A673 (cell line): ENCODE measurements at regions not wholly inside any gene's neighbourhood (a gene's known extent, or its start where the extent isn't known, plus 50 kb on each side); places are given as distances from the start of the nearest gene placed in this dataset.

Experiments used
- BruUV-seq: library from RNA; stranded (reverse); fragments of 400-500 nt; replicated peaks from 2 replicates; lab custom pipeline; 2021; lab: Mats Ljungman, UMichigan
- CTCF ChIA-PET: fragments of 300-600 bp; sonication (Branson Sonifier 250); formaldehyde crosslinking; loops from one replicate; lab custom pipeline; 2022; ENCODE audit warnings: antibody characterized with exemption; lab: Charles Lee
- POLR2A ChIA-PET: fragments of 300-600 bp; sonication (Branson Sonifier 250); formaldehyde crosslinking; loops from one replicate; lab custom pipeline; 2022; ENCODE audit warnings: antibody characterized with exemption; ENCODE audit not compliant: low non-redundant PET; lab: Charles Lee
- DNase-seq: peaks from one replicate; pipeline ENCODE4 v3.0.0-alpha.2; 2015; ENCODE audit warnings: low spot score
- H3K27ac ChIP-seq: fragments of 200-600 bp; sonication (generic); 2 replicates; pipeline ENCODE4 v1.5.1; 2016; ENCODE audit warnings: mixed run types, low read depth, mild to moderate bottlenecking, mixed read lengths, antibody characterized with exemption, low read length; ENCODE audit not compliant: poor library complexity, severe bottlenecking
- H3K27me3 ChIP-seq: fragments of 200-600 bp; sonication (generic); replicated peaks from 2 replicates; pipeline ENCODE4 v1.6.1; 2017; ENCODE audit warnings: mixed run types, low read depth, mild to moderate bottlenecking, mixed read lengths, antibody characterized with exemption, low read length; ENCODE audit not compliant: insufficient read depth, poor library complexity
- H3K36me3 ChIP-seq: fragments of 200-600 bp; sonication (generic); 2 replicates; pipeline ENCODE4 v1.6.1; 2016; ENCODE audit warnings: mixed run types, mild to moderate bottlenecking, mixed read lengths, antibody characterized with exemption, low read length; ENCODE audit not compliant: insufficient read depth, poor library complexity, severe bottlenecking
- H3K4me1 ChIP-seq: fragments of 200-600 bp; sonication (generic); 2 replicates; pipeline ENCODE4 v1.6.1; 2017; ENCODE audit warnings: mixed run types, mild to moderate bottlenecking, mixed read lengths, antibody characterized with exemption, low read length; ENCODE audit not compliant: insufficient read depth, poor library complexity, severe bottlenecking
- H3K4me3 ChIP-seq: fragments of 200-600 bp; sonication (generic); 2 replicates; pipeline ENCODE4 v1.5.1; 2016; ENCODE audit warnings: low read depth, mixed run types, mild to moderate bottlenecking, mixed read lengths, low read length; ENCODE audit not compliant: poor library complexity, severe bottlenecking
- H3K9me3 ChIP-seq: fragments of 200-600 bp; sonication (generic); 2 replicates; pipeline ENCODE4 v1.6.1; 2016; ENCODE audit warnings: mixed run types, low read depth, mild to moderate bottlenecking, mixed read lengths, antibody characterized with exemption, low read length; ENCODE audit not compliant: poor library complexity, severe bottlenecking
- CTCF ChIP-seq: fragments of 300-800, 200-600 bp; sonication (generic); conservative IDR thresholded peaks from 2 replicates; pipeline ENCODE4 v1.5.1; 2017; ENCODE audit warnings: low read depth, mild to moderate bottlenecking, antibody characterized with exemption, low read length, moderate library complexity, mixed read lengths
- EZH2 ChIP-seq: fragments of 200-600 bp; sonication (generic); IDR thresholded peaks from 2 replicates; pipeline ENCODE4 v1.6.1; 2017; ENCODE audit warnings: borderline replicate concordance, low read depth, mild to moderate bottlenecking, mixed read lengths, antibody characterized with exemption, low read length; ENCODE audit not compliant: poor library complexity, severe bottlenecking
- intact Hi-C: fragments of 100-400 bp; cut with micrococcal nuclease; formaldehyde crosslinking; loops from one replicate; pipeline ENCODE4 v1.10.0; 2022; ENCODE audit not compliant: unreplicated experiment

GRCh38 chr3:188057124-188057523, 96.8 kb upstream of the LPP start:
- H3K4me3 ChIP-seq: no peak overlapping the region
- no peaks in the 10 kb centered on the region for H3K36me3 ChIP-seq
- BruUV-seq: no TSS peak
- peaks cover 16% of the 10 kb centered on the region for H3K4me1 ChIP-seq
- H3K9me3 ChIP-seq: no peaks in the 10 kb centered on the region
- CTCF ChIA-PET: no interaction called here
- H3K27ac ChIP-seq: no peak overlapping the region
- H3K27me3 ChIP-seq: no peaks in the 10 kb centered on the region
- intact Hi-C loops: no loop called here
- TF ChIP-seq EZH2 (no peak), CTCF (no peak)
- POLR2A ChIA-PET: no interaction called here
- DNase-seq: no peak

- DNase-seq: no peak
- TF ChIP-seq CTCF: no peak
- intact Hi-C loops: no loop called here
- no peaks in the 10 kb centered on the region for H3K36me3 ChIP-seq
- BruUV-seq: no TSS peak
- no peaks in the 10 kb centered on the region for H3K9me3 ChIP-seq
- peaks cover 7% of the 10 kb centered on the region for H3K4me1 ChIP-seq
- H3K27ac ChIP-seq: no peak overlapping the region
- H3K27me3 ChIP-seq: no peaks in the 10 kb centered on the region
- CTCF ChIA-PET: no interaction called here
- POLR2A ChIA-PET: no interaction called here
- H3K4me3 ChIP-seq: no peak overlapping the region
These were observed 95.3 kb upstream of the LPP start for GRCh38 chr3:188058569-188059184.

- Histone ChIP-seq H3K27me3 (no peaks in the 10 kb centered on the region), H3K36me3 (no peaks in the 10 kb centered on the region), H3K4me1 (peaks cover under 1% of the 10 kb centered on the region), H3K9me3 (no peaks in the 10 kb centered on the region), H3K27ac (no peak overlapping the region), H3K4me3 (no peak overlapping the region)
- POLR2A ChIA-PET: no interaction called here
- no peak for DNase-seq
- CTCF ChIA-PET: no interaction called here
- BruUV-seq: no TSS peak
- intact Hi-C loops: no loop called here
- TF ChIP-seq CTCF (no peak), EZH2 (no peak)
These were observed 94.6 kb upstream of the LPP start for GRCh38 chr3:188059351-188059750.
